ENCODE measurements at regions not wholly inside any gene's neighbourhood (a gene's known extent, or its start where the extent isn't known, plus 50 kb on each side); places are given as distances from the start of the nearest gene placed in this dataset.
"Not testable (repeated sequence)": the region's sequence is repeated elsewhere in the genome, so short reads cannot be mapped to it uniquely, and the experiment has no call there.

- no peak for DNase-seq
Measured at GRCh38 chr7:49481075-49481474, 292.4 kb upstream of the VWC2 start.

DNA sequence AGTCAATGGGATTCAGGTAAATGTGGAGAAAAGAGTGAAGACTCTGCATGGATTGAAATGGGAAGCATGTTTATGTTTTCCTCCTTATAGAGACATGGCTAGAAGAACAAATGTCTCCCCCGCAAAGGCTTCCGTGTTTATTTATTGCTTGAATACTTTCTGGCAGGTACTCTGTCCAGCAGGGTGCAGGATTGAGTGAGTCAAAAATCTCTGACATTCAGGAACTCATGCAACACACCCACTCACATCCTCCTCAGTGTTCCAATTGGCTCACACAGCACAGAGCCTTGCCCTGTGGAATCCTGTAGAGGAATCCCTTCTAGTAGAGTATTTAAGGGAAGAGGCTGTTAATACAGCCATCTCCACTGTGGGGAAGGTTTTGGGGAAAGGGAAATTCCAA lies 290.3 kb upstream of the VWC2 start:
- no peak for DNase-seq

GRCh38 chr7:49486974-49487829 lies 286.2 kb upstream of the VWC2 start:
- DNase-seq = no peak

GRCh38 chr7:49487830-49488140 lies 285.7 kb upstream of the VWC2 start:
- DNase-seq = no peak

DNA sequence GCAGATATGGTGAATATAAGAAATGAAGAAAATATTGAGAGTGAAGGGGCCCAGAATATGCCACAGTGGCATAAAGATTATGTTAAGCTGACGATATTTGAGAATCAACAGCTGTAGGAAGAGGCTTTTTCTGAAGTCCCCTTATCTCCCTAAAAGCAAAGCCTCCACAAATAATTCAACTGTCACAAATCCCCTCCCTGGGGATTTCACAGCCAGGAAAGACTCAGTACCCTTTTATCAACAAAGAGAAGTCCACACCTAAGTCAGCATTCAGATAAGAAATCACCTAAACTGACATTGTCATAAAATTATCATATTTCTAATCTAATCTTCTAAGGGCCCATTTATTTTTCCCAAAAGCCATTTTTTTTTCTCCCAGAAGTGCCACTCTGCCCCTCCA lies 284.9 kb upstream of the VWC2 start:
- DNase-seq = no peak

- no peak for DNase-seq
Measured at GRCh38 chr7:49497471-49497870, 276.0 kb upstream of the VWC2 start.

DNA sequence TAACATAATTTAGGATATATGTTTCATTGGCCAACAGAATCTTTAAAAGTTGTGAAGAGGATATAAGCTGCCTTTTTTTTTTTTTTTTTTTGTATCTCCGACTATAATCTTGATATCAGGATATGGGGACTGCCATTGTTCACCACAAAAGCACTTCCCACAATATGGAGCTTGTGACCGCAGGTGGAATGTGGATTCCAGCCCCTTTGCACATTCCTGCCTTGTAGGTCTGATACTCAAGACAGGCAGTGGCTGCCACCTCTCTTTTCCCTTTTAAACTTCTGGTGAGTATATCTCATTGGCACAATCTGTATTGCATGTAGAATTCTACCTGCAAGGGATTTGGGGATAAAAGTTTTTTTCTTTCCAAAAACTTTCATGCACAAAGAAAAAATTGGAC lies 272.7 kb upstream of the VWC2 start:
- no peak for DNase-seq

DNA sequence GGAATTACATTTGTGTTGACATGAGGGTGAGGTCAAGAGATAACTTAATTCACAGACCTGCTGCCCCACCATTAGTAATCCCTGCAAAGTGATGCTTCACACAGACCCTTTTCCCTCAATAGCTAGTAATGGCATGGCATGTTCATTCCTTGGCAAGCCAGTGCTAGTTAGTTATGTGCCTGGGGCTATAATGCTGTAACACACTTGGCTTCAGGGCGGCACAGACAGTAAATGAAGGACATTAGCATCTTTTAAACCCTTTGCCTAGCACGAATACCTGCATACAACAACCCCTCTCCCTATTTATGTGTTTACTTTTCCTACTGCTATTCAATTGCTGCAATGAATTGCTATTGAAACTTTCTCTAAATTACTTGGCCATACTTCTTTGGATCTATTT lies 266.2 kb upstream of the VWC2 start:
- not testable (repeated sequence) for DNase-seq

DNA sequence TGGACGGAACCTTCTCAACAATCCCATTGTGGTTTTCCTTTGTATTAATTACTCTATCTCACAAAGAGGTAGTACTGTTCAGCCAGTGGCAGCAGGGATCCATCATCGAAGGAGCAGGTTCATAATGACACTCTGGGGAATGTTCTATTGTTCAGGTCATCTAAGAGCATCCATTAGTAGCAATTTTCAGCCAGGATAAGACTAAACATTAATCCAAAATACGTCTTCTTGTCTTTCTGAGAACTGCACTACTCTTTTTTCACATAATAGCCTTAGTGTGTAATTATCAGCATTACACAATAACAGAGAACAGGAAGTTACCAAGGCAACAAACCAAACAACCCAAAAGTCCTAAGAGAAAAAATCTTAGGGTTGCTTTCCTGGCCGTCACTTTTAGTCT lies 259.5 kb upstream of the VWC2 start:
- DNase-seq = no peak

DNA sequence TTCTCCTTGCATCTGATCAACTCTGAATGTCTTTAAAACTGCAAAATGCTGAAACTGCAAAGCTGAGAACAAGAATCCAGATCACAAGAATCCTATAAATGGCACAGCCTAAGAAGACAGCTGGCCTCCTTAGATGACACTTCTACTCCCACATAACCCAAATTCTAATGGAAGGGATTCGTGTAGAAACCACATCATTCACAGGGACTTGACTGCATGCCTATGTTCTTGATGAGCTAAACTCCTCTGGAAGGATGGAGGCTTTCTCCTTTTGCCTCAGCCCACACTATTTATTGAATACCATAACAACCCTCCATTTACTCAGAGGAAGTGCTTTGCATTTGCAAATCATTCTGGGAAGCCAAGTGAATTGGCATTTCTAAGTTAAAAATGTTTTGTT lies 252.5 kb upstream of the VWC2 start:
- DNase-seq = no peak

- no peak for DNase-seq
Measured at GRCh38 chr7:49522111-49522510, 251.3 kb upstream of the VWC2 start.

DNA sequence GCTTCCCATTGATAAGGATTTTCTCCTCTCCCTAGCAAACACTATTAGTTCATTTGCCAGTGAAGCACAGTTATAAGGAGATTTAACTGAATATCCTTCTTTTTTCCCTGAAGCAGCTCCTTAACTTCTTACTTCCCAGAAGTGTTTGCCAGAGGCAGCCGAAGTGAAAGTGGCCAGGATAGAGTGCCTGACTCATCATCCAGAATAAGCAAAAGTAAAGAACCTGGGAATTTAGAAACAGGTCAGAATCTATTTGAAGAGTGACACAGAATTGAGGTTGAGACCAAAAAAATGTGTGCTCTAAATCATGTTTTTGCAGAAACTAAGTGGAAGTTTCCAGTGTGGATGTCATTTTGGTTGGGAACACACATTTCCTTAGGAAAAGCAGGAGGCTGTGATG lies 249.6 kb upstream of the VWC2 start:
- no peak for DNase-seq

- DNase-seq = no peak
Measured at GRCh38 chr7:49527182-49527581, 246.3 kb upstream of the VWC2 start.

- DNase-seq = no peak
Measured at GRCh38 chr7:49530481-49530880, 243.0 kb upstream of the VWC2 start.

GRCh38 chr7:49563693-49564378 lies 209.6 kb upstream of the VWC2 start:
- DNase-seq = no peak

DNA sequence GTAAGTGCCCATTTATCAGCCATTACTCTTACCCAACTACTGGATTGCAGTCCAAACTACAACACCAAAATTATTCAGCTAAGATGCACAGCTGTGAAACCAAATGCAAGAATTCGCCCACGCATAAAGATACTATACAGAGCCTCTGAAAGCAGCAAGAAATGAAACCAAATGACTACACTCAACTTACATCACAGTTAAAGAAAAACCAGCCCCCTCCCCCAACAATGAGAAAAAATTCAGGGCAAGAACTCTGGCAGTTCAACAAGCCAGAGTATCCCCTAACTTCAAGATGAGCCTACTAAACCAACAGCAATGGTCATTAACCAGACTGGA lies 209.1 kb upstream of the VWC2 start:
- no peak for DNase-seq

GRCh38 chr7:49577576-49577975 lies 195.9 kb upstream of the VWC2 start:
- DNase-seq = no peak

DNA sequence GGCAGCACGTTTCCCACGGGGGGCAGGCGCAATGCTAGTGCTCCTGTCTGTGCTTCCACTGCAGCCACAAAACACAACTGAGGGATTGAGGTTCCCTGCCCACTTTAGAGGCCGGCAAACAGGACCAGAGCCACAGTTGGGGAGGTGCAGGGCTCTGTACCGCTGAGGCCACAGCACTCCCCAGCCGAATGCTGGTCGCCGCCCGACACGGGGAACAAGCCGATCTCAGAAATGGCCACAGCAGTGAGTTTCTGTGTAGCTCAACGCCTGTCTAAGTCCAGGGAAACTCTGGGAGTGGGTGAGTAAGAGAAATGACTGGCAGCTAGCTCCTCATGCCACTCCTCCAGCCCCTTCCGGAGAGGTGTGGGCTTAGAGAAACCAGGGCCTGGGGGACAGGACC lies 194.0 kb upstream of the VWC2 start:
- no peak for DNase-seq

- DNase-seq = no peak
Measured at GRCh38 chr7:49580000-49580399, 193.4 kb upstream of the VWC2 start.

GRCh38 chr7:49580761-49581160 lies 192.7 kb upstream of the VWC2 start:
- DNase-seq = no peak

- DNase-seq = no peak
Measured at GRCh38 chr7:49583440-49583839, 190.0 kb upstream of the VWC2 start.

DNA sequence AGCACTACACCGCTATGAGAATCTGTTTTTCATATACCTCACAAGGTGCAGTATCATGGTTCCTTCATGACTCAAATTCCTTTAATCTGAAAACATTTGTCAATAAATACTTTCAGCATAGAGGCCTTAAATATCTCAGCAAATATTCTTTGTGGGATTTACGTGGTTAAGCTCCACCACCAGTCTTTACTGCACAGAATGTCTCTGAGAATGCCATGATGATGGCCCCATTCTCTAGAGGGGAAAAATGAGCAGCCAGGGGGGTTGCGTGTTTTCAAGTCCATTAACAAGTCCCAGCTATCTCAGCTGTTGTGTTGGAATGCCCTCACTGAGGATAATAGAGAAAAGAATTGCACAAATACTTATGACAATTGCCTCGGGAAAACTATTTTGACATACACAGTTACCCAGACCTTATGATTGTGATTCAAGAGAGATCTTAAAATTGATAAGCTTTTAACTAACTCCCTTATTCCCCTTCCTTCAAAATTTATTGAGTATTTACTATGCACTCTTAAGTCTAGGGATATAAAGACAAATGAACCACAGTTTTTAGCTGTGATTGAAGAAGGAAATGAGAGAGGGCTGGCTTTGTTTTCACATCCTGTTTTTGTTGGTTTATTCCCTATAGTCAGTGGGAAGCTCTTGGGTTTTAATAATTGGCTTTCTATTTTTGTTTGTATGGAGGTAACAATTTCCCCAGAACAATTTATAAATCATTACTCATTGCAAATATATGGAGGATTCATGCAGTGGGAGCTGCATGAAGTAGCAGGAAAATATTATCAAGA lies 176.5 kb upstream of the VWC2 start:
- no peak for DNase-seq

DNA sequence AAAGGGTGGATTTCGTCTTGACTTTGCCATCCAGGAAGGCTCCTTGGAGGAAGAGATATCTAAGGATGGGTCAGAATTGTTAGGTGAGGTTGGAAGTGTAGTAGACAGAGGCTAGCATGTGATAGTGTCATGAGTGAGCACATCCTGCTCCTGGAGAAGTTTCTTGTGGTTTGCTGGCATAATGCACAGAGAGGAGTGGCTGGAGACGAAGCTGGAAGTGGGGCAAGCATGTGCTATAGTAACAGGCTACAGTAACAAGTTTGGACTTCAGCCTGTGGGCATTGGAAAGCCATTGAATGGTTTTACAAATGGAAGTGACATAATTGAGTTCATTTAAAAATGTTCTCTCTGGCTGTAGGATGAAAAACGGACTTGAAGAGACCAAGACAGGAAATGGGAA lies 175.6 kb upstream of the VWC2 start:
- no peak for DNase-seq

DNA sequence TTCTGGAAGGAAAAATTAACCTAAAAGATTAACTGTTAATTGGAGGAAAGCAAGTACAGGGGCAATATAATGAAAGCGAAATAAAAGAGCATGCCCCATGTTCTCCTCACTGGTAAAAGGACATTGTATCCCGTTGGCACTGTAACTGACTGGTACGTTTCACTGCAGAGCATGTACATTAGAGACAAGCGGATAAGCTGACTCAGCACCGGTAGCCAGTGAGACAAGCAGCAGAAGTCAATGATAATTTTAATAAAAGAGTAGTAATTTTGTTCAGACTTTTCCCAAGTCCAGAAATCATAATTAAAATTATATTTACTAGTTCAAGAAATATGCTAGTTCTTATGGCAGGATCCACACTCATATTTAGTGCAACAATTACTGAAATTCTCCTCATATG lies 161.5 kb upstream of the VWC2 start:
- no peak for DNase-seq
